Neuronal stem cell (in vitro differentiated cells): ENCODE measurements at regions not wholly inside any gene's neighbourhood (a gene's known extent, or its start where the extent isn't known, plus 50 kb on each side); places are given as distances from the start of the nearest gene placed in this dataset.

Experiments
- DNase-seq: peaks from one replicate; pipeline ENCODE4 v3.0.0-alpha.2; 2013; ENCODE audit warnings: low spot score
- H2AFZ ChIP-seq: one replicate; pipeline ENCODE4 v1.6.1; 2013; ENCODE audit warnings: mild to moderate bottlenecking, low read length, inconsistent platforms
- H2AK5ac ChIP-seq: 2 replicates; pipeline ENCODE4 v1.6.1; 2013; ENCODE audit warnings: low read depth, mild to moderate bottlenecking, inconsistent platforms, low read length, moderate library complexity, mixed read lengths
- H2BK120ac ChIP-seq: 2 replicates; pipeline ENCODE4 v1.6.1; 2013; ENCODE audit warnings: low read depth, mild to moderate bottlenecking, inconsistent platforms, low read length, moderate library complexity, mixed read lengths
- H2BK12ac ChIP-seq: one replicate; pipeline ENCODE4 v1.6.1; 2013; ENCODE audit warnings: low read length, inconsistent platforms
- H2BK15ac ChIP-seq: 2 replicates; pipeline ENCODE4 v1.6.1; 2013; ENCODE audit warnings: mild to moderate bottlenecking, low read length, inconsistent platforms, mixed read lengths
- H2BK5ac ChIP-seq: one replicate; pipeline ENCODE4 v1.6.1; 2013; ENCODE audit warnings: inconsistent platforms, mild to moderate bottlenecking, low read length, moderate library complexity
- H3K14ac ChIP-seq: one replicate; pipeline ENCODE4 v1.6.1; 2013; ENCODE audit warnings: low read length, inconsistent platforms
- H3K18ac ChIP-seq: 2 replicates; pipeline ENCODE4 v1.6.1; 2013; ENCODE audit warnings: low read length, inconsistent platforms
- H3K23ac ChIP-seq: 2 replicates; pipeline ENCODE4 v1.6.1; 2013; ENCODE audit warnings: low read depth, mild to moderate bottlenecking, mixed read lengths, low read length, inconsistent platforms; ENCODE audit not compliant: poor library complexity
- H3K27ac ChIP-seq: replicated peaks from 3 replicates; pipeline ENCODE4 v1.5.1; 2013; ENCODE audit warnings: low read length, inconsistent platforms
- H3K27me3 ChIP-seq, 3 experiments: 2 replicates each; pipeline ENCODE4 v1.6.1; 2013; ENCODE audit warnings: low read length in 3 of 3, mild to moderate bottlenecking in 2 of 3, inconsistent platforms in 1 of 3, low read depth in 1 of 3, mixed read lengths in 1 of 3, moderate library complexity in 1 of 3; ENCODE audit not compliant: control insufficient read depth in 3 of 3, insufficient read depth in 3 of 3
- H3K36me3 ChIP-seq, 2 donors: replicated peaks in 1 of 2; 2 replicates each; pipeline ENCODE4 v1.6.1; 2013; ENCODE audit warnings: low read length in 2 of 2; ENCODE audit not compliant: control insufficient read depth in 2 of 2, insufficient read depth in 2 of 2
- H3K4ac ChIP-seq: 2 replicates; pipeline ENCODE4 v1.6.1; 2013; ENCODE audit warnings: inconsistent platforms, mild to moderate bottlenecking, low read length, moderate library complexity
- H3K4me1 ChIP-seq, 2 donors: 1 replicate in 1 of 2; 2 replicates in 1 of 2; pipeline ENCODE4 v1.6.1; 2013; ENCODE audit warnings: low read length in 2 of 2, low read depth in 1 of 2; ENCODE audit not compliant: control insufficient read depth in 2 of 2, insufficient read depth in 1 of 2
- H3K4me2 ChIP-seq: one replicate; pipeline ENCODE4 v1.6.1; 2013; ENCODE audit warnings: mild to moderate bottlenecking, low read length, inconsistent platforms; ENCODE audit not compliant: insufficient read depth, poor library complexity, severe bottlenecking
- H3K4me3 ChIP-seq, 2 donors: 2 replicates each; pipeline ENCODE4 v1.5.1; 2013; ENCODE audit warnings: low read length in 2 of 2, mild to moderate bottlenecking in 2 of 2, inconsistent platforms in 1 of 2, moderate library complexity in 1 of 2
- H3K79me1 ChIP-seq: one replicate; pipeline ENCODE4 v1.6.1; 2013; ENCODE audit warnings: low read depth, mild to moderate bottlenecking, inconsistent platforms, low read length, moderate library complexity
- H3K9ac ChIP-seq: one replicate; pipeline ENCODE4 v1.6.1; 2013; ENCODE audit warnings: mild to moderate bottlenecking, low read depth, low read length, inconsistent platforms; ENCODE audit not compliant: poor library complexity
- H3K9me3 ChIP-seq, 2 donors: replicated peaks in 1 of 2; 2 replicates each; pipeline versions ENCODE3 to v1.6.1; 2013; ENCODE audit warnings: low read length in 2 of 2, mild to moderate bottlenecking in 2 of 2, inconsistent platforms in 1 of 2, low read depth in 1 of 2, mixed read lengths in 1 of 2, moderate library complexity in 1 of 2; ENCODE audit not compliant: control insufficient read depth in 2 of 2, insufficient read depth in 1 of 2
- H4K8ac ChIP-seq: one replicate; pipeline ENCODE4 v1.6.1; 2013; ENCODE audit warnings: low read depth, mild to moderate bottlenecking, inconsistent platforms, low read length, moderate library complexity
- H4K91ac ChIP-seq: one replicate; pipeline ENCODE4 v1.6.1; 2013; ENCODE audit warnings: low read length, low read depth, mild to moderate bottlenecking, inconsistent platforms; ENCODE audit not compliant: poor library complexity
- WGBS, 2 donors: extraction: QIAGEN DNeasy Blood & Tissue Kit; methylation state at CpG; one replicate each; pipeline ENCODE4 v1.1.7; 2013; ENCODE audit warnings: missing lambda C conversion rate in 2 of 2, mixed read lengths in 1 of 2; ENCODE audit not compliant: insufficient read length in 2 of 2, insufficient replicate concordance in 1 of 2; ENCODE audit errors: extremely low coverage in 2 of 2; 5-methylcytosine and 5-hydroxymethylcytosine counted together

- Histone ChIP-seq H2AK5ac (no peak overlapping the region), H4K91ac (no peak overlapping the region), H3K4me3 (no peak overlapping the region), H3K23ac (no peak overlapping the region), H3K9me3 (peaks cover 2 to 15% of the 10 kb centered on the region in 2 donors), H2BK12ac (no peak overlapping the region), H3K36me3 (no peaks in the 10 kb centered on the region), H4K8ac (no peak overlapping the region), H3K27ac (no peak overlapping the region), H3K27me3 (peaks cover 0 to 4% (median 0%) of the 10 kb centered on the region in 3 experiments), H3K9ac (no peak overlapping the region), H3K4me2 (no peak overlapping the region), H2AFZ (no peak overlapping the region), H3K14ac (no peak overlapping the region), H2BK15ac (no peak overlapping the region), H2BK5ac (no peak overlapping the region), H3K4me1 (no peaks in the 10 kb centered on the region), H3K18ac (no peak overlapping the region), H3K79me1 (no peaks in the 10 kb centered on the region), H3K4ac (no peak overlapping the region), H2BK120ac (no peak overlapping the region)
- WGBS, 2 donors = no CpG with 5 or more reads among the region's 3 CpGs
- no peak for DNase-seq
Measured at GRCh38 chr15:35195649-35196048, 110.6 kb upstream of the NANOGP8 start.

- Histone ChIP-seq H3K18ac (no peak overlapping the region), H2AK5ac (no peak overlapping the region), H2BK12ac (no peak overlapping the region), H3K9me3 (peaks cover 4 to 15% of the 10 kb centered on the region in 2 donors), H4K91ac (no peak overlapping the region), H3K9ac (no peak overlapping the region), H2BK120ac (no peak overlapping the region), H3K23ac (no peak overlapping the region), H3K4me2 (no peak overlapping the region), H3K36me3 (no peaks in the 10 kb centered on the region), H3K27me3 (peaks cover 0 to 4% (median 0%) of the 10 kb centered on the region in 3 experiments), H3K4ac (no peak overlapping the region), H3K4me3 (no peak overlapping the region), H2AFZ (no peak overlapping the region), H3K4me1 (no peaks in the 10 kb centered on the region), H3K79me1 (no peaks in the 10 kb centered on the region), H2BK5ac (no peak overlapping the region), H3K14ac (no peak overlapping the region), H4K8ac (no peak overlapping the region), H2BK15ac (no peak overlapping the region), H3K27ac (no peak overlapping the region)
- no peak for DNase-seq
- WGBS, 2 donors = no CpG with 5 or more reads among the region's 1 CpG
Measured at GRCh38 chr15:35195031-35195430, 109.9 kb upstream of the NANOGP8 start.

- no peaks in the 10 kb centered on the region for H3K4me1 ChIP-seq
Measured at GRCh38 chr15:35194296-35194695, 109.2 kb upstream of the NANOGP8 start.

GRCh38 chr15:35191783-35192182 lies 106.7 kb upstream of the NANOGP8 start:
- Histone ChIP-seq H2AFZ (no peak overlapping the region), H3K4ac (no peak overlapping the region), H3K79me1 (no peaks in the 10 kb centered on the region), H3K4me2 (no peak overlapping the region), H2BK120ac (no peak overlapping the region), H2BK12ac (no peak overlapping the region), H3K9me3 (peaks cover 4 to 15% of the 10 kb centered on the region in 2 donors), H3K27ac (no peak overlapping the region), H3K9ac (no peak overlapping the region), H3K23ac (no peak overlapping the region), H3K14ac (no peak overlapping the region), H3K18ac (no peak overlapping the region), H3K27me3 (peaks cover 0 to 4% (median 0%) of the 10 kb centered on the region in 3 experiments), H3K4me1 (no peaks in the 10 kb centered on the region), H2BK5ac (no peak overlapping the region), H2BK15ac (no peak overlapping the region), H2AK5ac (no peak overlapping the region), H4K8ac (no peak overlapping the region), H4K91ac (no peak overlapping the region), H3K4me3 (no peak overlapping the region), H3K36me3 (no peaks in the 10 kb centered on the region)
- DNase-seq = no peak
- WGBS, 2 donors = no CpG with 5 or more reads among the region's 2 CpGs

More at GRCh38 chr15:35194296-35194695, 109.2 kb upstream of the NANOGP8 start:
- Histone ChIP-seq H3K4ac (no peak overlapping the region), H2BK15ac (no peak overlapping the region), H2BK120ac (no peak overlapping the region), H3K27ac (no peak overlapping the region), H3K4me2 (no peak overlapping the region), H3K18ac (no peak overlapping the region), H2BK5ac (no peak overlapping the region), H3K36me3 (no peaks in the 10 kb centered on the region), H3K79me1 (no peaks in the 10 kb centered on the region), H4K91ac (no peak overlapping the region), H2BK12ac (no peak overlapping the region), H2AFZ (no peak overlapping the region), H3K23ac (no peak overlapping the region), H2AK5ac (no peak overlapping the region), H3K27me3 (peaks cover 0 to 4% (median 0%) of the 10 kb centered on the region in 3 experiments), H4K8ac (no peak overlapping the region), H3K9me3 (peaks cover 4 to 15% of the 10 kb centered on the region in 2 donors), H3K4me3 (no peak overlapping the region), H3K14ac (no peak overlapping the region), H3K9ac (no peak overlapping the region)
- DNase-seq = no peak
- no CpG with 5 or more reads among the region's 2 CpGs for WGBS, 2 donors
